ENCODE measurements at regions not wholly inside any gene's neighbourhood (a gene's known extent, or its start where the extent isn't known, plus 50 kb on each side); places are given as distances from the start of the nearest gene placed in this dataset.

GRCh38 chr7:81053623-81054022 is 134.8 kb upstream of the SEMA3C start:
- TF ChIP-seq ELF4 (IDR thresholded peaks at IDR 0.05) (no peak), NFRKB (IDR thresholded peaks at IDR 0.05) (no peak), FOXK2 (IDR thresholded peaks at IDR 0.05) (no peak), SP1 (IDR thresholded peaks at IDR 0.05) (no peak), LEF1 (IDR thresholded peaks at IDR 0.05; ENCODE audit: borderline replicate concordance) (no peak), PKNOX1 (IDR thresholded peaks at IDR 0.05) (no peak), ZNF384 (IDR thresholded peaks at IDR 0.05) (no peak)

Data from HEK293T (cell line).